SK-N-SH treated with all-trans-retinoic acid at 6 μM for 48 hours (cell line): ENCODE measurements at regions not wholly inside any gene's neighbourhood (a gene's known extent, or its start where the extent isn't known, plus 50 kb on each side); places are given as distances from the start of the nearest gene placed in this dataset.

Experiments used
- ATAC-seq: fragments of 200-7000 bp; cut with Tn5 transposase; 3 replicates; pipeline ENCODE4 v1.9.1; 2020; ENCODE audit warnings: mild to moderate bottlenecking, moderate library complexity
- CSDC2 ChIP-seq: fragments of 250-450 bp; sonication (Bioruptor Pico); IDR thresholded peaks from 2 replicates; pipeline ENCODE4 v1.5.0; 2020; ENCODE audit warnings: mild to moderate bottlenecking, moderate library complexity
- CSRNP3 ChIP-seq: fragments of 250-450 bp; sonication (Bioruptor Pico); IDR thresholded peaks from 2 replicates; pipeline ENCODE4 v1.5.1; 2021; ENCODE audit warnings: mild to moderate bottlenecking, moderate library complexity
- ESRRG ChIP-seq: fragments of 250-450 bp; sonication (Bioruptor Pico); IDR thresholded peaks from 2 replicates; pipeline ENCODE4 v1.6.1; 2021; ENCODE audit warnings: mild to moderate bottlenecking
- GLIS3 ChIP-seq: fragments of 250-450 bp; sonication (Bioruptor Pico); IDR thresholded peaks from 2 replicates; pipeline ENCODE4 v1.5.0; 2020; ENCODE audit warnings: mild to moderate bottlenecking, moderate library complexity
- ISL1 ChIP-seq: fragments of 250-450 bp; sonication (Bioruptor Pico); IDR thresholded peaks from 2 replicates; pipeline ENCODE4 v2.1.2; 2022; ENCODE audit warnings: mild to moderate bottlenecking, moderate library complexity
- PATZ1 ChIP-seq: fragments of 250-450 bp; sonication (Bioruptor Pico); IDR thresholded peaks from 2 replicates; pipeline ENCODE4 v1.8.0; 2020; ENCODE audit warnings: mild to moderate bottlenecking, moderate library complexity, borderline replicate concordance
- POU6F1 ChIP-seq: fragments of 250-450 bp; sonication (Bioruptor Pico); IDR thresholded peaks from 2 replicates; pipeline ENCODE4 v1.8.0; 2021; ENCODE audit warnings: low read depth, mild to moderate bottlenecking, moderate library complexity, borderline replicate concordance
- PPARA ChIP-seq: fragments of 250-450 bp; sonication (Bioruptor Pico); IDR thresholded peaks from 2 replicates; pipeline ENCODE4 v1.5.0; 2020; ENCODE audit warnings: mild to moderate bottlenecking, borderline replicate concordance
- SNAI2 ChIP-seq: fragments of 250-450 bp; sonication (Bioruptor Pico); IDR thresholded peaks from 2 replicates; pipeline ENCODE4 v1.5.0; 2020; ENCODE audit warnings: mild to moderate bottlenecking, moderate library complexity
- TOX ChIP-seq: fragments of 250-450 bp; sonication (Bioruptor Pico); IDR thresholded peaks from 2 replicates; pipeline ENCODE4 v1.8.0; 2021; ENCODE audit warnings: mild to moderate bottlenecking, moderate library complexity, borderline replicate concordance
- TSHZ2 ChIP-seq: fragments of 250-450 bp; sonication (Bioruptor Pico); IDR thresholded peaks from 2 replicates; pipeline ENCODE4 v1.5.0; 2020; ENCODE audit warnings: mild to moderate bottlenecking, moderate library complexity
- ZC3H10 ChIP-seq: fragments of 250-450 bp; sonication (Bioruptor Pico); IDR thresholded peaks from 2 replicates; pipeline ENCODE4 v1.5.1; 2021; ENCODE audit warnings: mild to moderate bottlenecking, moderate library complexity
- ZFP3 ChIP-seq: fragments of 250-450 bp; sonication (Bioruptor Pico); IDR thresholded peaks from 2 replicates; pipeline ENCODE4 v1.5.0; 2020; ENCODE audit warnings: mild to moderate bottlenecking, moderate library complexity
- ZFP30 ChIP-seq: fragments of 450-650 bp; formaldehyde crosslinking; IDR thresholded peaks from 2 replicates; pipeline ENCODE4 v1.5.0; 2022; ENCODE audit warnings: mild to moderate bottlenecking, moderate library complexity
- ZNF565 ChIP-seq: fragments of 450-650 bp; formaldehyde crosslinking; conservative IDR thresholded peaks from 2 replicates; pipeline ENCODE4 v1.5.0; 2020; ENCODE audit warnings: low read depth, mild to moderate bottlenecking, moderate library complexity
- ZNF70 ChIP-seq: fragments of 450-650 bp; formaldehyde crosslinking; IDR thresholded peaks from 2 replicates; pipeline ENCODE4 v1.5.0; 2020; ENCODE audit warnings: mild to moderate bottlenecking, moderate library complexity
- ZNF8 ChIP-seq: fragments of 450-650 bp; formaldehyde crosslinking; IDR thresholded peaks from 2 replicates; pipeline ENCODE4 v1.5.0; 2020; ENCODE audit warnings: mild to moderate bottlenecking, moderate library complexity

- ATAC-seq: no peak
- TF ChIP-seq PPARA (no peak), CSDC2 (CRISPR knock-in tag) (no peak), ESRRG (CRISPR knock-in tag) (no peak), PATZ1 (no peak), ZNF565 (CRISPR knock-in tag) (no peak), ISL1 (no peak), GLIS3 (CRISPR knock-in tag) (no peak), POU6F1 (no peak), CSRNP3 (CRISPR knock-in tag) (no peak), ZFP30 (CRISPR knock-in tag) (no peak), TOX (no peak), ZNF70 (CRISPR knock-in tag) (no peak), ZNF8 (CRISPR knock-in tag) (no peak), SNAI2 (CRISPR knock-in tag) (no peak)
These were observed 1094.3 kb downstream of the EFNB2 start for GRCh38 chr13:105441051-105441750.

- ATAC-seq: no peak
- TF ChIP-seq ZNF565 (CRISPR knock-in tag): no peak
- no peak for TF ChIP-seq POU6F1
- no peak for TF ChIP-seq ZFP30 (CRISPR knock-in tag)
- no peak for TF ChIP-seq ZC3H10 (CRISPR knock-in tag)
- no peak for TF ChIP-seq TSHZ2 (CRISPR knock-in tag)
These were observed 1098.5 kb downstream of the EFNB2 start for GRCh38 chr13:105436943-105437342.

GRCh38 chr13:105432438-105432837, 1103.0 kb downstream of the EFNB2 start:
- TF ChIP-seq PPARA (no peak), ZFP3 (CRISPR knock-in tag) (no peak), ZFP30 (CRISPR knock-in tag) (no peak), ESRRG (CRISPR knock-in tag) (no peak), PATZ1 (no peak)

More at GRCh38 chr13:105432438-105432837, 1103.0 kb downstream of the EFNB2 start:
- no peak for ATAC-seq
